ENCODE measurements at regions not wholly inside any gene's neighbourhood (a gene's known extent, or its start where the extent isn't known, plus 50 kb on each side); places are given as distances from the start of the nearest gene placed in this dataset.

GRCh38 chr4:77538574-77539157 lies 67.0 kb upstream of the CXCL13 start:
- DNase-seq: no peak

Data from NCI-H2081 treated with DMSO at 0.1 percent for 48 hours (cell line).